HepG2 (cell line): ENCODE measurements at regions not wholly inside any gene's neighbourhood (a gene's known extent, or its start where the extent isn't known, plus 50 kb on each side); places are given as distances from the start of the nearest gene placed in this dataset.

Experiments used
- ATAC-seq: fragments of 200-7000 bp; cut with Tn5 transposase; 3 replicates; pipeline ENCODE4 v1.9.1; 2020; ENCODE audit warnings: mild to moderate bottlenecking, moderate library complexity
- BruUV-seq: library from RNA; stranded (reverse); fragments of 400-500 nt; replicated peaks from 2 replicates; lab custom pipeline; 2021; lab: Mats Ljungman, UMichigan
- CTCF ChIA-PET: fragments of 300-600 bp; formaldehyde crosslinking; extraction: SDS; loops from one replicate; lab custom pipeline; 2021; ENCODE audit warnings: low total read pairs, inconsistent platforms, low intra/inter-chr PET ratio; lab: Yijun Ruan, JAX
- POLR2A ChIA-PET: fragments of 350-600 bp; sonication (Branson Sonifier 250); formaldehyde crosslinking; loops from one replicate; lab custom pipeline; 2020; ENCODE audit warnings: antibody characterized with exemption, inconsistent platforms; lab: Yijun Ruan, JAX
- DNase-seq: peaks from one replicate; pipeline ENCODE4 v3.0.0-alpha.2; 2015; ENCODE audit warnings: low spot score
- FAIRE-seq: peaks from 3 replicates; lab custom pipeline; 2011; peaks lifted over from hg19 to GRCh38; lab: Jason Lieb, UNC
- H2AFZ ChIP-seq: one replicate; pipeline ENCODE4 v1.6.1; 2011; ENCODE audit warnings: low read length, inconsistent platforms
- H3K27ac ChIP-seq: fragments of 300-600 bp; 3 replicates; pipeline ENCODE4 v1.8.0; 2011; ENCODE audit warnings: mixed run types, mild to moderate bottlenecking, mixed read lengths, low read length, inconsistent platforms; ENCODE audit not compliant: insufficient read depth; ENCODE audit errors: extremely low read length
- H3K27me3 ChIP-seq, 2 experiments: fragments of 200-600 bp in 1 of 2; 2 replicates in 1 of 2; 3 replicates in 1 of 2; pipeline versions ENCODE4 v1.6.0 to v1.8.0; 2011; ENCODE audit warnings: low read length in 2 of 2, mild to moderate bottlenecking in 2 of 2, moderate library complexity in 2 of 2, inconsistent platforms in 1 of 2; ENCODE audit not compliant: insufficient read depth in 2 of 2, control insufficient read depth in 1 of 2
- H3K36me3 ChIP-seq, 2 experiments: fragments of 200-600 bp in 1 of 2; replicated peaks in 1 of 2; 2 replicates in 1 of 2; 3 replicates in 1 of 2; pipeline versions ENCODE4 v1.5.1 to v1.8.0; 2011; ENCODE audit warnings: low read length in 2 of 2, inconsistent platforms in 1 of 2; ENCODE audit not compliant: insufficient read depth in 2 of 2, control insufficient read depth in 1 of 2
- H3K4me1 ChIP-seq: 2 replicates; pipeline ENCODE4 v1.5.1; 2012; ENCODE audit warnings: low read length, inconsistent platforms; ENCODE audit not compliant: insufficient read depth
- H3K4me2 ChIP-seq: 2 replicates; pipeline ENCODE4 v1.6.0; 2011; ENCODE audit warnings: low read depth, low read length, inconsistent platforms
- H3K4me3 ChIP-seq, 3 experiments: fragments of 200-600 bp in 1 of 3; sonication (generic), shearing (Covaris generic) in 1 of 3; replicated peaks in 1 of 3; 2 replicates each; pipeline ENCODE4 v1.5.1; 2011 to 2016; ENCODE audit warnings: low read length in 3 of 3, inconsistent platforms in 2 of 3, low read depth in 2 of 3, mild to moderate bottlenecking in 2 of 3, control low read depth in 1 of 3, mixed read lengths in 1 of 3; ENCODE audit not compliant: insufficient read depth in 1 of 3
- H3K79me2 ChIP-seq: one replicate; pipeline ENCODE4 v1.6.1; 2011; ENCODE audit warnings: low read length, inconsistent platforms; ENCODE audit not compliant: insufficient read depth
- H3K9ac ChIP-seq: 2 replicates; pipeline ENCODE4 v1.6.0; 2011; ENCODE audit warnings: mild to moderate bottlenecking, low read depth, low read length, inconsistent platforms; ENCODE audit not compliant: insufficient read depth
- H3K9me3 ChIP-seq: 2 replicates; pipeline ENCODE4 v1.5.1; 2012; ENCODE audit warnings: mild to moderate bottlenecking, low read length
- H4K20me1 ChIP-seq: 2 replicates; pipeline ENCODE4 v1.6.0; 2011; ENCODE audit warnings: inconsistent platforms, mild to moderate bottlenecking, low read length, moderate library complexity; ENCODE audit not compliant: insufficient read depth
- CENPT ChIP-seq: sonication (generic); formaldehyde crosslinking; IDR thresholded peaks from 2 replicates; pipeline ENCODE4 v1.8.0; 2022; ENCODE audit warnings: low read depth, mild to moderate bottlenecking, moderate library complexity, missing genetic modification reagents
- CHD2 ChIP-seq: IDR thresholded peaks from 2 replicates; pipeline ENCODE4 v1.6.1; 2011; ENCODE audit warnings: low read depth, low read length, improper control_type of control experiment
- CREB1 ChIP-seq, 2 experiments: fragments of 450-650 bp in 1 of 2; IDR thresholded peaks; 2 replicates each; pipeline ENCODE4 v1.6.1; 2016 to 2017; ENCODE audit warnings: control low read depth in 1 of 2, mild to moderate bottlenecking in 1 of 2, missing compliant biosample characterization in 1 of 2, missing genetic modification characterization in 1 of 2
- GATAD1 ChIP-seq: IDR thresholded peaks from 2 replicates; pipeline ENCODE4 v1.6.1; 2016; ENCODE audit warnings: missing genetic modification reagents, missing compliant biosample characterization
- GMEB2 ChIP-seq: IDR thresholded peaks from 2 replicates; pipeline ENCODE4 v1.6.1; 2016; ENCODE audit warnings: missing biosample characterization, missing genetic modification reagents, low read depth
- HMGXB3 ChIP-seq: sonication (generic); formaldehyde crosslinking; IDR thresholded peaks from 2 replicates; pipeline ENCODE4 v1.4.0; 2020; ENCODE audit warnings: missing genetic modification reagents, borderline replicate concordance
- HNRNPL ChIP-seq: fragments of 200-400 bp; formaldehyde crosslinking; IDR thresholded peaks from 2 replicates; pipeline ENCODE4 v1.6.1; 2017; ENCODE audit warnings: mild to moderate bottlenecking, low read depth, low read length
- HOXA5 ChIP-seq: sonication (generic); formaldehyde crosslinking; IDR thresholded peaks from 2 replicates; pipeline ENCODE4 v1.4.0; 2020; ENCODE audit warnings: missing genetic modification reagents
- NPAS2 ChIP-seq: sonication (generic); formaldehyde crosslinking; IDR thresholded peaks from 2 replicates; pipeline ENCODE4 v1.8.0; 2022; ENCODE audit warnings: mild to moderate bottlenecking, missing genetic modification reagents, borderline replicate concordance
- ONECUT2 ChIP-seq: sonication (generic); formaldehyde crosslinking; IDR thresholded peaks from 2 replicates; pipeline ENCODE4 v1.4.0; 2020; ENCODE audit warnings: missing genetic modification reagents
- PAF1 ChIP-seq: IDR thresholded peaks from 2 replicates; pipeline ENCODE4 v1.6.1; 2016; ENCODE audit warnings: missing genetic modification reagents, missing compliant biosample characterization
- SATB2 ChIP-seq: sonication (generic); formaldehyde crosslinking; IDR thresholded peaks from 2 replicates; pipeline ENCODE4 v1.5.0; 2020; ENCODE audit warnings: missing genetic modification reagents
- ZNF383 ChIP-seq: sonication (generic); formaldehyde crosslinking; IDR thresholded peaks from 2 replicates; pipeline ENCODE4 v1.4.0; 2020; ENCODE audit warnings: missing genetic modification reagents, mild to moderate bottlenecking, borderline replicate concordance
- ZNF460 ChIP-seq: sonication (generic); formaldehyde crosslinking; IDR thresholded peaks from 2 replicates; pipeline ENCODE4 v1.5.1; 2020; ENCODE audit warnings: missing genetic modification reagents, mild to moderate bottlenecking, borderline replicate concordance
- ZNF530 ChIP-seq: sonication (generic); formaldehyde crosslinking; IDR thresholded peaks from 2 replicates; pipeline ENCODE4 v1.5.0; 2020; ENCODE audit warnings: low read depth, mild to moderate bottlenecking, missing genetic modification reagents
- ZXDC ChIP-seq: sonication (generic); formaldehyde crosslinking; IDR thresholded peaks from 2 replicates; pipeline ENCODE4 v1.5.0; 2020; ENCODE audit warnings: mild to moderate bottlenecking, missing genetic modification reagents
- WGBS: methylation state at CpG from one replicate; pipeline ENCODE4 v1.1.6; 2017; ENCODE audit warnings: low lambda C conversion rate; 5-methylcytosine and 5-hydroxymethylcytosine counted together
- in situ Hi-C: cut with HindIII; loops from 2 replicates; pipeline ENCODE4 v1.10.0; 2017; ENCODE audit warnings: low pct_unique_long_range_greater_than_20kb; ENCODE audit not compliant: extremely low pct_ligation_motif_present
- intact Hi-C: fragments of 100-400 bp; cut with micrococcal nuclease; formaldehyde crosslinking; loops from one replicate; pipeline ENCODE4 v1.10.0; 2022; ENCODE audit not compliant: unreplicated experiment

- TF ChIP-seq GATAD1 (no peak), HOXA5 (no peak), ZXDC (CRISPR knock-in tag) (no peak), CHD2 (no peak), SATB2 (CRISPR knock-in tag) (no peak), PAF1 (CRISPR knock-in tag) (no peak), ZNF530 (no peak)
Measured at GRCh38 chr5:4928409-4928808, 211.7 kb upstream of the ADAMTS16 start (continued).

GRCh38 chr5:4929092-4929655, 211.0 kb upstream of the ADAMTS16 start:
- DNase-seq (no peak), ATAC-seq (no peak), FAIRE-seq (no peak)
- Histone ChIP-seq H3K79me2 (no peaks in the 10 kb centered on the region), H3K9ac (no peak overlapping the region), H3K27ac (no peak overlapping the region), H3K36me3 (no peaks in the 10 kb centered on the region), H3K4me3 (no peak overlapping the region), H3K4me2 (no peak overlapping the region), H3K27me3 (no peaks in the 10 kb centered on the region), H2AFZ (no peak overlapping the region), H3K4me1 (no peaks in the 10 kb centered on the region), H4K20me1 (no peaks in the 10 kb centered on the region), H3K9me3 (peaks cover 4% of the 10 kb centered on the region; the same call in 1 of the 2 replicates)
- POLR2A ChIA-PET, result no interaction called here
- intact Hi-C loops, result no loop called here
- in situ Hi-C loops, result no loop called here
- BruUV-seq, result no TSS peak
- WGBS, result under 1% methylated on average over 11 of the region's 11 CpGs
- CTCF ChIA-PET, result no interaction called here
- TF ChIP-seq ZNF383 (no peak), GMEB2 (CRISPR knock-in tag) (no peak), CREB1 (IDR thresholded peaks at IDR 0.05) (no peak), CREB1 (CRISPR knock-in tag; IDR thresholded peaks at IDR 0.05) (no peak), ONECUT2 (CRISPR knock-in tag) (no peak), HMGXB3 (CRISPR knock-in tag) (no peak), HNRNPL (no peak), NPAS2 (no peak), CENPT (CRISPR knock-in tag) (no peak), ZNF460 (CRISPR knock-in tag) (no peak)
